Globus pallidus (tissue), 1 donor: ENCODE measurements at regions not wholly inside any gene's neighbourhood (a gene's known extent, or its start where the extent isn't known, plus 50 kb on each side); places are given as distances from the start of the nearest gene placed in this dataset.
"Not testable (repeated sequence)": the region's sequence is repeated elsewhere in the genome, so short reads cannot be mapped to it uniquely, and the experiment has no call there.

ENCODE experiments used
- DNase-seq: peaks from one replicate; pipeline ENCODE4 v3.0.0-alpha.2; 2015; ENCODE audit warnings: low spot score

DNA sequence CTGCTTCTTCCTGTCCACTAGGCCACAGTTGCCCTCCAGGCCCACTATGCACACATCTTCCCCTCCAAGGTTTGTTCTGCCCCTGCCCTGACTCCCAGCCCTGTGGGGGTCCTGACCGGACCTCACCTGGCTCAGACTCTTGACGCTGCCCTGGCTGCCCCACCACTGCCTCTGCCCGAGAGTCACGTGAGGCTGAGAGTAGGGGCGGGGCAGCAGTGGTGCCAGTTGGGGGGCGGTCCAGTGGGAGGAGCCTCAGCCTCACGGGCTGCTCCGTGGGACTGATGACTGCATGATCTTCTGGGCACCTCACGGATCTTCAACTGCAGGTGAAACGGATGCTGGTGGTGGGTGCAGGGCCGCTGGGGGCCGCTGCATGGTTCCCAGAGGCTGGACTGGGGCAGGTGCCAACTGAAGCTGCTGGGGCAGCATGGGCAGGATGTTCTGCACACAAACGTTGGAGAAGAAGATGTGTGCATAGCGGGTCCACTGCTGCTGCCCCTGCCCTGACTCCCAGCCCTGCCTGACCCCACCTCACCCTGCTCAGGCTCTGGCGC, 77.6 kb downstream of the HHIPL2 start:
- not testable (repeated sequence) for DNase-seq

DNA sequence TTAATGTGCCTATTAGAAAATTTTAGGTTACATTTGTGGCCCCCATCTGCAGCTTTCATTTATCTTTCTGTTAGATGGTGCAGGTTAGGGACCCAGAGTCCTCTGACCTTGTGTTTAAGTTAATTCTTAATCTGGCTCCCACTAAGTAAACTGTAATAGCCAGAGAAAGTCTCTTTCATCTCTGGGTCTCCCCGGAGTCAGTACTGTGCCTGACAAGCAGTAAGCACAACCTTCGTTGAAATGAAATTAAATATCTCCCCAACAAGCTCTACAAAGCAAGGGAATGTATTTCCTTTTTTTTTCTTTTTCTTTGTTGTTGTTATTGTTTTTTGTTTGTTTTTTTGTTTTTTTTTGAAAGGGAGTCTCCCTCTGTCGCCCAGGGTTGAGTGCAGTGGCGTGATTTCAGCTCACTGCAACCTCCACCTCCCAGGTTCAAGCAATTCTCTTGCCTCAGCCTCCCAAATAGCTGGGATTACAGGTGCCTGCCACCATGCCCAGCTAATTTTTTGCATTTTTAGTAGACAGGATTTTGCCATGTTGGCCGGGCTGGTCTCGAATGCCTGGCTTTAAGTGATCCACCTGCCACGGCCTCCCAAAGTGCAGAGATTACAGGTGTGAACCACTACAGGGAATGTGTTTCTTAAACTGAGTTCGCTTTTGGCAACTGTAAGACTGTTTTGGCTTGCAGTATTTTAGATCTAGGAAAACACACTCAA, 81.6 kb downstream of the HHIPL2 start:
- DNase-seq = no peak

- DNase-seq = peak; percentile 91
Measured at GRCh38 chr1:222465211-222466041, 82.5 kb downstream of the HHIPL2 start.

DNA sequence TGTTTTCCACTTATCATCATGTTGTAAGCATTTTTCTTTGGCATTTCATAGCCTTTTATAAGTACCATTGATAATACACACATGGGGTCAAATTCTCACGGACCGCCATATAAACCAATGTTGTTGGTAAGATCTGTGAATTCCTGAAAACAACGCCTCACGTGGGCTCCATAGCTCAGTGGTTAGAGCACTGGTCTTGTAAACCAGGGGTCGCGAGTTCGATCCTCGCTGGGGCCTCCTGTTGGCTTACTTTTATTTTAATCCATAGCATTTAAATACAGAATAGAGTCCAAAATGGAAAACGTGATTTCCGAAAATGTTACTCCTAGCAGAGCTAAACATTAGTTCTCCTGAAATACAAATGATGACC, 83.1 kb downstream of the HHIPL2 start:
- peak; percentile 59 for DNase-seq

DNA sequence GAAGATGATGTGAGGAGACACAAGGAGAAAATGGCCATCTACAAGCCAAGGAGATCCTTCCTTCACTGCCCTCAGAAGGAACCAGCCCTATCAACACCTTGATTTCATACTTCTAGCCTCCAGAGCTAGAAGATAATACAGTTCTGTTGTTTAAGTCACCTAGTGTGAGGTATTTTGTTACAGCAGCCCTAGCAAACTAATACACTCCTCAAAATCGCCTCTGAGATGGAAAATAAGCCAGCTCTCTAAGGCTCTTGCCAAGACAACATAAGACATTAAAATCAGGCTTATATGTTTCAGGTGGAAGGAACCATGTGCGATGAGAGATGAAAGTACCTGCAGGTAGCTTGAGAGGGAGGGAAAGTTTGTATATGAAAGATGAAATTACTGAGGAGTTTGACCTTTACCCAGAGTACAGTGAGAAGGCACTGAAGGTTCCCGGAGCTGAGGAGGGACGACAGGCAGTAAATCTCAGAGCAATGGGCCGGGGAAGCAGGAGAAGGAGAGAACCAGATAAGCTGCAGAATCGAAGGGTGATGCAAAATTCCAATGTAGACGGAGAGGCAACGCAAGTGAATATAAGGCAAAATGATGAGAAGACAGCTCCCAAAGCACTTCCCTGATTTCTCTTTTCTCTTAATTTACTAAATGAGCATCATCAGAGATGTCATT, 84.7 kb downstream of the HHIPL2 start:
- DNase-seq = no peak

DNA sequence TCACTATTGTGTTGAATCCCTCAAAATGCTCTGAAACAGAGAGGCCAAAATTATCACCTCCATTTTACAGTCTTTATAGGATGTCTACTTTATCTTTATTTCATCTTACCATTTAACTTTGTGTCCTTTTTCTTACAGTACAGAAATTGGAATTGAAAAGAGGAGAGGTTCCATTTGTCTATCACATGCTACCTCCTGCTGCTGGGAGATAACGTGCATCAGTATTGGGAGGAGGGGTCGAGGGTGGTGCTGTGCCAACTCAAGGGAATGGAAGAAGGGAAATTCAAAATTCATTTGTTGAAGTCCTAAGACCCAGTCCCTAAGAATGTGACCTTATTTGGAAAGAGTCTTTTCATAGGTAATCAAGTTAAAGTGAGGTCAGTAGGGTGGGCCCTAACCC, 85.3 kb downstream of the HHIPL2 start:
- no peak for DNase-seq

DNA sequence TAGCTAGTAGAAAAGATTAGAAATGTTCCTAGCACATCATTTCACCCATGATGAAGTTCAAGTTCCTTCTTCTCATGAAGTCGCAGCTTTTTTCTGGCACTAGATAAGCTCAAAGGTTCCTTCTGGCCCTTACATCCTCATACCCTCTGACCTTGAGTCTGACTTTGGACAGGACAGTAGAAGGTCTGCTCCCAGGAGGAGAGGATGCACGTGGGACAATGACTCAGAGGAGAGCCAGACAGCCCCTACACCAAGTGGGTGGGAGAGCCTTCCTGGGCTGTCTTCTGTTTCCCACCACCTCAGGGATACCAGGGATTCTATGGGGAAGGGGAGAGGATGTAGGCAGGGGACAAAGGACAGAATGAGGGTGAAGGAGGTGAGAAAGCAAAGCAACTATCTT, 86.0 kb downstream of the HHIPL2 start:
- no peak for DNase-seq

GRCh38 chr1:222459652-222460051, 88.3 kb downstream of the HHIPL2 start:
- DNase-seq = no peak

DNA sequence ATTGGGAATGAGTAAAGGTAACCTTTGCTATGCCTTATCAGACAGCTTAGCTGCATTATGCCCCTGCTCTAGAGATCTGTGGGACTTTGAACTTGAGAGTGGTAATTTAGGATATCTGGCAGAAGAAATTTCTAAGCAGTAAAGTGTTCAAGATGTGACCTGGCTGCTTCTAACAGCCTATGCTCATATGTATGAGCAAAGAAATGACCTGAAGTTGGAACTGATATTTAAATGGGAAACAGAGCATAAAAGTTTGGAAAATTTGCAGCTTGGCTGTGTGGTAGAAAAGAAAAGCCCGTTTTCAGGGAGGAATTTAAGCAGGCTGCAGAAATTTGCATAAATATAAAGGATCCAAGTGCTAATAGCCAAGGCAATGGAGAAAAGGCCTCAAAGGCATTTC, 90.4 kb downstream of the HHIPL2 start:
- DNase-seq = no peak

DNA sequence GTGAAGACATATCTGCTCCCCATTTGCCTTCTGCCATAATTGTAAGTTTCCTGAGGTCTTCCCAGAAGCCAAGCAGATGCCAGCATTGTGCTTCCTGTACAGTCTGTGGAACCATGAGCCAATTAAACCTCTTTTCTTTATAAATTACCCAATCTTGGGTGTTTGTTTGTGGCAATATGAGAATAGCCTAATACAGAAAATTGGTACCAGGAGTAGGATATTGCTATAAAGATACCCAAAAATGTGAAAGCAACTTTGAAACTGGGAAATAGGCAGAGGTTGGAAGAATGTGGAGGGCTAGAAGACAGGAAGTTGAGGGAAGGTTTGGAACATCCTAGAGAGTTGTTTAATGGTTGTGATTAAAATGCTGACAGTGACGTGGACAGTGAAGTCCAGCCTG, 90.8 kb downstream of the HHIPL2 start:
- no peak for DNase-seq

DNA sequence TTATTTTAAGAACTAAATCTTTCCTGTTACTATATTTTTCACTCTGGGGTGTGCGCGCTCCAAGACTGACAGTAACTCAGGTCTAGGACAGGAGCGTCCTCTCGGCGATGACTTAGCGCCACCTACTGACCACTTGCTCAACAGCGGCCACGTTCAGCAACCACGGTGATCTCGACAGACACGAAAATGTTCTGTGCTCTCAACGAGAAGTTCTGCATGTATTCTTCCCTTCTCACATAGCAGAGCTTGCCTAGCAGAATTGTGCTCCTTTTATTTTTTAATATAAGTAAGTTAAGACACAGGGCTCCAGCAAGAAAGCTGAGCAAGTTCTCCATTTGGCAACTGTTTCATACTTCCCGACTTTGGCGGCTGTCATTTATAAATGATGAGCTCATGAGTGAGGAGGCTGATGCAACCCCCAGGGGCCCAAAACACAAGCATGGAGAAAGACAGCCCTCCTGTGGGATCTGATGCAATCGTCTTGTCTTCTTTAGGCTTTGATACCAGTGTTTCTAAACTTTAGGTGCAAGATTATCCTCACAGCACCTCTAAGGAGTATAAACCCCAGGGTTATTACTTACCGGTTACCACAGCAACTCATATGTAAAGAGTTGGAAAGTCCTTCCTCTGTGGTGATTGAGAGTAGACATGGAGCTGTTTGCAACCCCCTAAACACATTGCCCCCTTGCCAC, 92.6 kb downstream of the HHIPL2 start:
- DNase-seq = peak; percentile 80

DNA sequence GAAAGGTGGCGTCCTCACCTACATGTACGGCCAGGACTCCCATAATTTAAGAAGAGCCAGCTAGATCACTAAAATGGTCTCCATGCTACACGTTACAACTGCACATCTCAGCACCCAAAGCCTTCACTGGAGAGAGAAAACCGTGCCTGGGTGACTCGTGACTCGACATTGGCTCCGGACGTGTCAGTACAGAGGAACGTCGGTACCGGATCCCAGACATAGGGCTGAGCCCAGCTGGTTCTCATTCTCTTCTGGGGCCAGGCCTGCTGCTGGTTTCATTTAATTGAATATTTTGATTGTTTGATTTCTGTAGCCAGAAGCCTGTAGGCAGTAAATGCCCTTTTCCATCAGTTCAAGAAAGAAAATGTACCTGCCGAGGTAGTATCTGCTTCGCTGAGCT, 93.1 kb downstream of the HHIPL2 start:
- no peak for DNase-seq

GRCh38 chr1:222454186-222454585, 93.7 kb downstream of the HHIPL2 start:
- no peak for DNase-seq

DNA sequence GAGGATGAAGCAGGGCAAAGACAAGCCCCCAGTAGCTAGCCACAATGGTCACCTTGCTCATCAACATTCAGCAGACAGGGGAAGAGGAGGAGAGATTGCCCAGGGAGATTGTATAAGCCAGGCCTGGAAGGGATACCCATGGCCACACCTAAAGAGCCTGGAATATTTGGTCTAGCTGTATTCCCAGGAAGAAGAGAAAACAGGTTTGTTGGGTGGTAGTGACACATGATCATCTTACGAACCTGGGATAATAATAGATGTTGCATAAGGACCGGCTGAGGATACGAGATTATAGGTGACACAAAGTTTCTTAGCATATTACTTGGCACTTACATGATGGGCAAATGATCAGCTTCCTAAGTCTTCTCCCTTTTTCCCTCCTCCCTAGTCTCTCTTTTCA, 95.9 kb downstream of the HHIPL2 start:
- no peak for DNase-seq

DNA sequence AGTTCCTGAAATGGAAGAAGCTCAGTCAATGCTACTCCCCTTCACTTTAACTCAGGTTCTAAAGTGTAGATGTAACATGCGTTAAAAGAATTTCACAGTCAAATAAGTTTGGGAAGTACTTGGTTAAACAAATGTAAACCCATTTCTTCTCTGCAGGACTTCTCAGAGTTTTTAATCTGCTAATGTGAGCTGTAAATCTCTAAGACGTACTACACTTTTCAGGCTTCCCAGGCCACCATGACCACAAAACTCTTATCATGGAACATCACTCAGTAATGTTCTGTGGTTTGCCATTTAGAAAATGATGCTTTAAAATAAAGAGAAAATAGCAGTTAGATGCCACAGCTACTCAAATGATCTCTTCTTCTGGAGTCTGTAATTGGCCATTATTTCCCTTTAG, 104.3 kb downstream of the HHIPL2 start:
- DNase-seq = no peak

- DNase-seq = peak; percentile 9
Measured at GRCh38 chr1:222441066-222441465, 106.8 kb downstream of the HHIPL2 start.

GRCh38 chr1:222424826-222425225, 123.1 kb downstream of the HHIPL2 start:
- no peak for DNase-seq

DNA sequence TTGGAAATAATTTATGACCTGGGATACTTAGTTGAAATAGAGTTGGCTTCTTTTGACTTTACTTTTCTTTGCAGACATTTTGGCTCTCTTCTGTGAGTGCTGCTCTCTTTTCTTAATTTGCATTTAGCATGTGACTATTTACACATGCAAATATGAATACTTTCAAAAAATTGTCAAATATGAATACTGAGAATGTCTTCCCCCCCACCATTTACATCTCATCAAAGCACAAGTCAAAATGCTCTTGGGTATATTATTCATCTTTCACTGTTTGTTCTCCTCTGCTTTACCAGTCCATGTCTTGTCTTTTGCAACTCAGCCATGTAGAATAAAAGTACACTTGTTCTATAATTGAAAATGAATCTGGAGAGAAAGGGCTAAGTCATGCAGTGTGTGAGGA, 126.5 kb downstream of the HHIPL2 start:
- no peak for DNase-seq

DNA sequence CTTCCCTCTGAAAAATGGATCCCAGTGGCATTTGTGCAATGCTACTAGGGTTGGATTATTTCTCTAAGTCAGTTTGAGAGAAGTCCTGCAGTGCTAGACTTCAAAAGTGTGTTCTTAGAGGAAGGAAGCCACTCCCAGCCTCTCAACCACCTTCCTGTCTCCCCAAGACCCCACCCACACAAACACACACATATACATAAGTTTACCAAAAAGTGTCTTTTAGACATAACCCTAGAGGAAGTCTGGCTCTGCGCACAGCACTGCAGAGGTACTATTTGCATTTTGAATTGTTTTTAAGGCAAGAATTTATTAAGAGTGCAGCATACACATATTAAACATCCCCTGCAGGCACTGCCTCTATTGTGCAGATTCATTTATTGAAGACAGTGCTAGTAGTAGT, 127.3 kb downstream of the HHIPL2 start:
- no peak for DNase-seq

DNA sequence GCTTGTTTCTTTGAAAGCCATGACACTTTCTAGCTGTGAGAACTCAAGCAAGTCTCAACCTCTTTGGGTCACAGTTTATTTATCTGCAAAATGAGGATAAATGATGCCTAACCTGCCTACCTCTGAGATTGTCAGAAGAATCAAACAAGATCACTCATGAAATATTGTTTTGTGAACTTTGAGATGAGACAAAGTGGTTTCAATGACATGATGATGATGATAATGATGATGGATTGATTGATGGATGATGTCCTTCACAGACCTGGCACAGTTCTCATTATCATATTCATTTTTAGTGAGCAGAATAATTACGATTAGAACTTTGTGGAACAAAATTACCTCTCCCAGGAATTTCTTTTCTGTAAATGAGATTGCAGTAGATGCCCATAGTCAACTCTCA, 129.2 kb downstream of the HHIPL2 start:
- no peak for DNase-seq

DNA sequence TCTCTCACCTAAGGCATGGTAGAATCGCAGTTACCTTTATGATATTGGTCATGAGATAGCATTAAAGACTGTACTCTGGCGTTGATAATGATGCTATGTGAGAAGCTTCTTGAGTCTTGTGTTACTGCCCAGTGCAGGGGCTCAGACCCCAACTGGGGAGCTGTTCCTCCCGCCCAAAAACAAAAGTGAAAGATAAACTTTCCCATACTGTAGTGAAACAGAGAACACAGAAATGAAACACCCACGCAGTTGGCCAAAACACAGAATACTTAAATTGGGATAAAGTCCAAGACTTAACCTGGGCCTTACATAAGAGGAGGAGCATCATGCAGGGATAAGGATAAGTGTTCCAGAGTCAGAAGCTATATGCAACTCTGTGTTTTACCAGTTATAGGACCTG, 130.6 kb downstream of the HHIPL2 start:
- no peak for DNase-seq
